B cell (primary cell): ENCODE measurements at regions not wholly inside any gene's neighbourhood (a gene's known extent, or its start where the extent isn't known, plus 50 kb on each side); places are given as distances from the start of the nearest gene placed in this dataset.

Experiments used
- ATAC-seq: fragments of 200-7000 bp; cut with Tn5 transposase; one replicate; pipeline ENCODE4 v1.10.0; 2021; ENCODE audit warnings: low read depth, mild to moderate bottlenecking, moderate number of reproducible peaks, moderate library complexity
- CTCF ChIA-PET: fragments of 350-600 bp; sonication (Branson Sonifier 250); formaldehyde crosslinking; loops from one replicate; lab custom pipeline; 2021; ENCODE audit warnings: antibody characterized with exemption, inconsistent platforms; lab: Charles Lee
- POLR2A ChIA-PET: fragments of 350-600 bp; sonication (Branson Sonifier 250); formaldehyde crosslinking; loops from one replicate; lab custom pipeline; 2021; ENCODE audit warnings: antibody characterized with exemption; lab: Charles Lee
- DNase-seq: peaks from one replicate; pipeline ENCODE4 v3.0.0; 2013
- H2AFZ ChIP-seq: 2 replicates; pipeline ENCODE4 v1.6.1; 2012; ENCODE audit warnings: mild to moderate bottlenecking, low read depth, low read length; ENCODE audit not compliant: insufficient read depth, poor library complexity, severe bottlenecking
- H3K27ac ChIP-seq, 2 donors: 1 replicate in 1 of 2; 2 replicates in 1 of 2; pipeline ENCODE4 v1.5.1; 2012 to 2013; ENCODE audit warnings: low read length in 2 of 2, mild to moderate bottlenecking in 2 of 2, moderate library complexity in 1 of 2
- H3K27me3 ChIP-seq, 4 experiments: fragments of 200-600 bp in 1 of 4; sonication (generic) in 1 of 4; replicated peaks in 1 of 4; 1 replicate in 2 of 4; 2 replicates in 2 of 4; pipeline versions ENCODE4 v1.6.1 to v1.7.0; 2013 to 2016; ENCODE audit warnings: low read length in 3 of 4, mild to moderate bottlenecking in 2 of 4, mixed read lengths in 1 of 4, moderate library complexity in 1 of 4; ENCODE audit not compliant: insufficient read depth in 4 of 4, control insufficient read depth in 3 of 4; ENCODE audit errors: control extremely low read depth in 1 of 4
- H3K36me3 ChIP-seq, 2 experiments: replicated peaks in 1 of 2; 1 replicate in 1 of 2; 2 replicates in 1 of 2; pipeline versions ENCODE4 v1.6.1 to v1.7.1; 2013; ENCODE audit warnings: low read length in 1 of 2; ENCODE audit not compliant: insufficient read depth in 2 of 2, control insufficient read depth in 1 of 2; ENCODE audit errors: control extremely low read depth in 1 of 2, extremely low read depth in 1 of 2
- H3K4me1 ChIP-seq, 2 donors: fragments of 200-600 bp in 1 of 2; sonication (generic) in 1 of 2; 1 replicate in 1 of 2; 2 replicates in 1 of 2; pipeline versions ENCODE4 v1.5.1 to v1.6.1; 2013 to 2017; ENCODE audit warnings: low read length in 2 of 2; ENCODE audit not compliant: control insufficient read depth in 2 of 2, insufficient read depth in 2 of 2
- H3K4me2 ChIP-seq: replicated peaks from 2 replicates; pipeline ENCODE3; 2012; ENCODE audit warnings: mild to moderate bottlenecking, low read depth, low read length; ENCODE audit not compliant: poor library complexity, severe bottlenecking
- H3K4me3 ChIP-seq, 5 experiments: fragments of 200-600 bp in 1 of 5; sonication (generic) in 1 of 5; 1 replicate in 3 of 5; 2 replicates in 2 of 5; pipeline versions ENCODE4 v1.5.1 to v1.7.0; 2011 to 2016; ENCODE audit warnings: low read length in 4 of 5, mild to moderate bottlenecking in 4 of 5, low read depth in 2 of 5, control low read depth in 1 of 5, moderate library complexity in 1 of 5; ENCODE audit not compliant: insufficient read depth in 1 of 5; ENCODE audit errors: control extremely low read depth in 1 of 5, extremely low read depth in 1 of 5
- H3K79me2 ChIP-seq: fragments of 200-600 bp; sonication (generic); one replicate; pipeline ENCODE4 v1.6.0; 2016; ENCODE audit warnings: low read length; ENCODE audit not compliant: control insufficient read depth, insufficient read depth
- H3K9ac ChIP-seq: fragments of 200-600 bp; sonication (generic); 2 replicates; pipeline ENCODE4 v1.6.1; 2017; ENCODE audit warnings: mild to moderate bottlenecking, low read length, moderate library complexity
- H3K9me3 ChIP-seq, 3 donors: one replicate each; pipeline versions ENCODE4 v1.6.1 to v1.7.1; 2013; ENCODE audit warnings: low read length in 2 of 3; ENCODE audit not compliant: control insufficient read depth in 2 of 3, insufficient read depth in 1 of 3; ENCODE audit errors: control extremely low read depth in 1 of 3
- H4K20me1 ChIP-seq: 2 replicates; pipeline ENCODE4 v1.6.0; 2012; ENCODE audit warnings: mild to moderate bottlenecking, low read length; ENCODE audit not compliant: insufficient read depth, control insufficient read depth, poor library complexity, severe bottlenecking
- H3K27ac Mint-ChIP-seq: one replicate; pipeline ENCODE4 v1.8.0; 2021; ENCODE audit warnings: mixed read lengths
- H3K27me3 Mint-ChIP-seq: one replicate; pipeline ENCODE4 v1.8.0; 2021; ENCODE audit warnings: mixed read lengths
- H3K4me1 Mint-ChIP-seq: one replicate; pipeline ENCODE4 v1.8.0; 2021; ENCODE audit warnings: mixed read lengths
- H3K4me3 Mint-ChIP-seq: one replicate; pipeline ENCODE4 v1.8.0; 2021; ENCODE audit warnings: mixed read lengths
- H3K9me3 Mint-ChIP-seq: one replicate; pipeline ENCODE4 v1.8.0; 2022; ENCODE audit warnings: mixed read lengths; ENCODE audit not compliant: insufficient read depth
- EZH2 ChIP-seq: IDR thresholded peaks from 2 replicates; pipeline ENCODE4 v1.6.1; 2012; ENCODE audit warnings: borderline replicate concordance, low read depth, mild to moderate bottlenecking, moderate library complexity, low read length; ENCODE audit not compliant: insufficient read depth, poor library complexity, severe bottlenecking
- WGBS: methylation state at CpG from one replicate; pipeline ENCODE4 v1.1.5; 2013; ENCODE audit warnings: missing lambda C conversion rate; ENCODE audit not compliant: insufficient coverage; 5-methylcytosine and 5-hydroxymethylcytosine counted together
- intact Hi-C: fragments of 100-400 bp; cut with micrococcal nuclease; formaldehyde crosslinking; loops from one replicate; pipeline ENCODE4 v1.10.0; 2022
- TF ChIP-seq, protein P1 (sequence below): fragments of 200-600 bp; IDR thresholded peaks from one replicate; pipeline ENCODE4 v1.8.0; 2022; ENCODE audit warnings: antibody characterized with exemption, mild to moderate bottlenecking

DNA sequence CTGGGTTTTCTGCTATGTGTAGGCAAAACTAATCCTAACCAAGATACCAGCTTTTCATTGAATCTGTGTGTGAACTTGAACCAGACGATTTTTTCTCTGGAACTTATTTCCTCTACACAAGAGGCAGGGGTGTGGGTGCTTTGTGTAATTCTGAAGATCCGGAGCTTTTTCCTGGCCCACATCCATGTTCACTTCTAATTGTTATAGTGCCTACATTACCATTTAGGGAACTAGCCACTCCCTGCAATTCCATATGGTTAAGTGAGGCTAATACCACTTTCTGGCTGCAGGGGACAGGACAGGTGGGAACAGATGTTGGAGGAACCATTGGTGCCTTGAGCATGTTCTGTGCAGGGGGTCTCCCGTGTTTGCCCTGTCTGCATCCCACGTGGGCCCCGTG is 83.4 kb upstream of the FMN2 start:
- CTCF ChIA-PET: no interaction called here
- DNase-seq: no peak
- no peaks in the 10 kb centered on the region for H3K4me1 Mint-ChIP-seq

DNA sequence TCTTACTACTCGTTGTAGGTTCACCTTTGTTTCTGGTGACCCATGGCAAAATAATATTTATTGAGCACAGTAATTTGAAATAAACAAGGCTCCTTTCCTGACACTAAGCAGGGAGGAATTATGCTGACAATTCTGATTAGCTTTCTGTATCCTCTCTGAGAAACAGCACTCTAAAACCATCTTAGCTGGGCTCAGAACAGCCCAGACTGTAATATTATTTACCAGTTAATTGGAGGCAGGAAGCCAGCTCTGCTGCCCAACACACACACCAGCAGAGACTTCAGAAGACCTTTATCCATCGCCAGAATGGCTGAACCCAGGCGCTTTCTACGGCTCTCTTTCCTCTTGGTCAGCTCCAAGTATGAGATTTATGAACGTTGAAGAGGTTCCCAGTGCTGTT is 77.6 kb upstream of the FMN2 start:
- Mint-ChIP-seq H3K4me3 (no peak overlapping the region), H3K27me3 (no peaks in the 10 kb centered on the region), H3K9me3 (peaks cover 9% of the 10 kb centered on the region), H3K4me1 (no peaks in the 10 kb centered on the region), H3K27ac (no peak overlapping the region)
- ChIA-PET CTCF (no interaction called here), POLR2A (no interaction called here)
- Histone ChIP-seq H3K4me2 (no peak overlapping the region), H3K27ac (no peak overlapping the region), H3K79me2 (no peaks in the 10 kb centered on the region), H3K4me1 (no peaks in the 10 kb centered on the region), H3K4me3 (no peak overlapping the region), H3K36me3 (no peaks in the 10 kb centered on the region), H3K9ac (no peak overlapping the region), H2AFZ (no peak overlapping the region), H4K20me1 (no peaks in the 10 kb centered on the region), H3K27me3 (no peaks in the 10 kb centered on the region), H3K9me3 (peaks cover 2 to 20% (median 9%) of the 10 kb centered on the region in 3 donors)
- WGBS: no CpG with 5 or more reads among the region's 5 CpGs
- no peak for TF ChIP-seq EZH2
- TF ChIP-seq, protein P1, sequence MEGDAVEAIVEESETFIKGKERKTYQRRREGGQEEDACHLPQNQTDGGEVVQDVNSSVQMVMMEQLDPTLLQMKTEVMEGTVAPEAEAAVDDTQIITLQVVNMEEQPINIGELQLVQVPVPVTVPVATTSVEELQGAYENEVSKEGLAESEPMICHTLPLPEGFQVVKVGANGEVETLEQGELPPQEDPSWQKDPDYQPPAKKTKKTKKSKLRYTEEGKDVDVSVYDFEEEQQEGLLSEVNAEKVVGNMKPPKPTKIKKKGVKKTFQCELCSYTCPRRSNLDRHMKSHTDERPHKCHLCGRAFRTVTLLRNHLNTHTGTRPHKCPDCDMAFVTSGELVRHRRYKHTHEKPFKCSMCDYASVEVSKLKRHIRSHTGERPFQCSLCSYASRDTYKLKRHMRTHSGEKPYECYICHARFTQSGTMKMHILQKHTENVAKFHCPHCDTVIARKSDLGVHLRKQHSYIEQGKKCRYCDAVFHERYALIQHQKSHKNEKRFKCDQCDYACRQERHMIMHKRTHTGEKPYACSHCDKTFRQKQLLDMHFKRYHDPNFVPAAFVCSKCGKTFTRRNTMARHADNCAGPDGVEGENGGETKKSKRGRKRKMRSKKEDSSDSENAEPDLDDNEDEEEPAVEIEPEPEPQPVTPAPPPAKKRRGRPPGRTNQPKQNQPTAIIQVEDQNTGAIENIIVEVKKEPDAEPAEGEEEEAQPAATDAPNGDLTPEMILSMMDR: no peak
- no peak for ATAC-seq
- intact Hi-C loops: no loop called here
- DNase-seq: no peak

More for the DNA sequence above, 83.4 kb upstream of the FMN2 start:
- Histone ChIP-seq H3K4me3 (no peak overlapping the region), H2AFZ (no peak overlapping the region), H3K9ac (no peak overlapping the region), H3K36me3 (no peaks in the 10 kb centered on the region), H3K27ac (no peak overlapping the region), H3K4me1 (no peaks in the 10 kb centered on the region), H3K4me2 (no peak overlapping the region), H3K9me3 (peaks cover 0 to 29% (median 6%) of the 10 kb centered on the region in 3 donors), H4K20me1 (no peaks in the 10 kb centered on the region), H3K79me2 (no peaks in the 10 kb centered on the region), H3K27me3 (no peaks in the 10 kb centered on the region)
- POLR2A ChIA-PET: no interaction called here
- TF ChIP-seq, protein P1: no peak
- no peak for TF ChIP-seq EZH2
- ATAC-seq: no peak
- Mint-ChIP-seq H3K9me3 (peaks cover 9% of the 10 kb centered on the region), H3K27me3 (no peaks in the 10 kb centered on the region), H3K4me3 (no peak overlapping the region), H3K27ac (no peak overlapping the region)
- WGBS: 83% methylated on average over 3 of the region's 5 CpGs
- intact Hi-C loops: no loop called here
